ENCODE measurements at regions not wholly inside any gene's neighbourhood (a gene's known extent, or its start where the extent isn't known, plus 50 kb on each side); places are given as distances from the start of the nearest gene placed in this dataset.

DNA sequence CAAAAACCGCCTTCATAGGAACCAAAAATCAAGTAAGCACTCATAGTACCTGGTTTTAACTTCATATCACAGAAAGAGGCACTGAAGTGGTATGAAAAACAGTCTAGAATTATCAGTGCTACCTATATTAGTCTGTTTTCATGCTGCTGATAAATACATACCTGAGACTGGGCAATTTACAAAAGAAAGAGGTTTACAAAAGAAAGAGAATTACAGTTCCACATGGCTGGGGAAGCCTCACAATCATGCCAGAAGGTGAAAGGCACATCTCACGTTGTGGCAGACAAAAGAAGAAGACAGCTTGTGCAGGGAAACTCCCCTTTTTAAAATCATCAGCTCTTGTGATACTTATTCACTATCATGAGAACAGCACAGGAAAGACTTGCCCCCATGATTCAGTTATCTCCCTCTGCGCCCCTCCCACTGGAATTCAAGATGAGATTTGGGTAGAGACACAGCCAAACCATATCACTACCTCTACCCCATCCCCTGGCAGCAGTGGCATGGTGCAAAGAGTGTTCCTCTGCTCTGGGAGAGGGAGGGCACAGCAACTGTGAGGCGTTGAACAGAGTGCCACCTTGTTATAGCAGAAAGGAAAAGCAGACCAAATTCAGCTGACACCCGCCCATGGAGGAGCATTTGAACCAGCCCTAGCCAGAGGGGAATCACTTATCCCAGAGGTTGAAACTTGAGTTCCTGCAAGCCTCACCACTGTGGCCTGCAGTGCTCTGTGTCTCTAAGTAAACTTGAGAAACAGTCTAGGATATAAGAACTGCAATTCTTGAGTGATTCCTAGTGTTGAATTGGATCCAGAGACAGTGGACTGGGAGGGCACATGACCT is 61.9 kb upstream of the PTPRZ1 start:
- no peak for DNase-seq

DNA sequence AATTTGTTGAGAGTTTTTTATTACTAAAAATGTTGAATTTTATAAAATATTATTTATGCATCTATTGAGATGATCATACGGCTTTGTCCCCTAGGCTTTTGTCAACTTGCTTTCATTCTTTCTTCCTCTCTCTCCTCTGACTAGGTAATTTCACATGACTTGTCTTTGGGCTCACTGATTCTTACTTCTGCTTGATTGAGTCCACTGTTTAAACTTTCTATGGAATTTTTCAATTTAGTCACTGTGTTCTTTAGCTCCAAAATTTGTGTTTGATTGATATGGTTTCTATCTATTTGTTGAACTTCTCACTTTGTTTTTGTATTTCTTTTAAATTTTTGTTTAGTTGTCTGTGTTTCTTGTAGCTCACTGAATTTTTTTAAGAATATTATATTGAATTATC is 65.9 kb upstream of the PTPRZ1 start:
- DNase-seq: no peak

DNA sequence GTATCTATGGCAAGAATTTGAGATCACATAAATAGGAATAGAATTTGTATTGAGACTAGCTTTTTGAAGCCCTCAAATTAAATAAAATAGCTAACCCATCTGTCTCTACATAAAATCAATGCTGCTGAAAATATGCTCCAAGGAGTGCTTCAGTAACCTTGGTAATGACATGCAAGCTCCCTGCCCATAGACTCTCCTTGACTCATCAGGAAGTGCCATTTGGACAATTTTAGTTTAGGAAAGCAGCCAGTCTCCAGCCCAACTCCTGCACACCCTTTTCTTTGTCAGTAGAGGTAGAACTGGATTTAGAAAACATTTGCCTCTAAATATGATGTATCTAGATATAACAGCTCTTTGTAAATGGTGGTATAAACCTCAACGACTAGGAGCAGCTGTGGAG is 69.9 kb upstream of the PTPRZ1 start:
- DNase-seq: no peak

DNA sequence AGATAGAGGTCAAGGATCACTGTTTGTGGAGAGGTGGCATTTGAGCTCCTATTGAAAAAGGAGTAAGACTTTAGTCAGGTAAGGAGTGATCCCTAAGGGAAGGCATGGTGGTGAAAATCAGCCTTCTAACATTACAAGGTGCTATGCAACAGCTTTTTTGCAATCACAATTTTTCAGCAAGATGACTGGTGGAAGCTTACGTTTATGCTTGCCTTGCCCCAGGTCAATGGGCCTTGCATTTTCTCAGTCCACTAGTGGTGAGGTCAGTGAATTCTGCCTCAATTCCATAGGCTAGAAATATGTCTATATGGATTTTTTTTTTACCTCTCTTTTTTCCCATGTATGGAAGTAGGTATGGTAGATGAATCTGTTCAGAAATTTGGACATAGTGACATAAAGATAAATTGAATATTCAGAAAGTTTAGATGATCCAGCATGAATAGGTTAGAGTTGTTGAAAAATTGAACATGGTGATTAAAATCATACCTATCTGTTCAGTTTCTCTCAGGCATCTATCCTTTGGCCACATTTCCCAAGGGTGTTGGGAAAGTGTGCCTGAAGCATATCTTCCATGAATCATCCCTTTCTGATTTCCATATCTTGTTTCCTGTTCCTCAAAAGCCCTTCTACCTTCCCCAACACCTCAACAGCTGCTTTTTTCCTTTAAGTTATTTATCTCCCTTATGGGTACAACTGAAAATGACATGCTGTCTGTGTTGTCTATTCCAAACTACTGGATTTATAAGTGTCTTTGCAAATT is 71.9 kb upstream of the PTPRZ1 start:
- no peak for DNase-seq

DNA sequence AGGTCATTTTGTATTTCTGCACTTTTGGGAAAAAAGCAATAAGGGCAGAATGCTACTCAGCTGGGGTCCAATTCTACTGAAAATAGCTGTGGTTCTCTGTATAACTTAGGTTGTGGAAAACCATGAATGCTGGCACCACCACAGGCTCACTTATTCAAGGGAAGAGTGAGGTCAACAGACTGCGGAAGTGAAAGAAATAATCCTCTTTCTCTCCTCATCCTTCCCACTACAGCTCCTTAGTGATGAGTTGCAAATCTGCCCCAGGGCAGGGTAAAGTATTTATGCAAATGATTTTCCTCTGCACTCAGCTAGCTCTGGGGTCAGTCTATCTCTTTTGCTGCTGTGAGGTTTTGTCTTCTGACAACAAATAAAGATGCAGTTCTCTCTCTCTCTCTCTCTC is 74.1 kb upstream of the PTPRZ1 start:
- DNase-seq: peak; percentile 69

DNA sequence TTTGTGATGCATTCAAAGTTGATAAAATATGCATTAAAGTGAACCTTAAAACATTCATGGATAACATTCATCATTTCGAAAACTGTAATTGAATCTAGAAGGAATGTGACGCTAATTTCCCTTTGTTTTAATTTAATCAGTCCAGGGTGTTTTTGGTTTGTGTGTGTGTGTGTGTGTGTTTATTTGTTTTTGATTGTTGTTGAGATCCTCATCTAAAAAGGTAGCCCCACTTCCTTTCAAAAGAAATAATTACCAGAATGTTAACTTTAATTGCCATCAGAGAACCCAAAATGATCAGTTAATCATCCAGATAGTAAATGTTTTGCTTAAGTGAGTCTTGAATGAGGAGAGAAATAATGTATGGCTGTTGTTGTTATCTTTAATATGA is 74.5 kb upstream of the PTPRZ1 start:
- no peak for DNase-seq

DNA sequence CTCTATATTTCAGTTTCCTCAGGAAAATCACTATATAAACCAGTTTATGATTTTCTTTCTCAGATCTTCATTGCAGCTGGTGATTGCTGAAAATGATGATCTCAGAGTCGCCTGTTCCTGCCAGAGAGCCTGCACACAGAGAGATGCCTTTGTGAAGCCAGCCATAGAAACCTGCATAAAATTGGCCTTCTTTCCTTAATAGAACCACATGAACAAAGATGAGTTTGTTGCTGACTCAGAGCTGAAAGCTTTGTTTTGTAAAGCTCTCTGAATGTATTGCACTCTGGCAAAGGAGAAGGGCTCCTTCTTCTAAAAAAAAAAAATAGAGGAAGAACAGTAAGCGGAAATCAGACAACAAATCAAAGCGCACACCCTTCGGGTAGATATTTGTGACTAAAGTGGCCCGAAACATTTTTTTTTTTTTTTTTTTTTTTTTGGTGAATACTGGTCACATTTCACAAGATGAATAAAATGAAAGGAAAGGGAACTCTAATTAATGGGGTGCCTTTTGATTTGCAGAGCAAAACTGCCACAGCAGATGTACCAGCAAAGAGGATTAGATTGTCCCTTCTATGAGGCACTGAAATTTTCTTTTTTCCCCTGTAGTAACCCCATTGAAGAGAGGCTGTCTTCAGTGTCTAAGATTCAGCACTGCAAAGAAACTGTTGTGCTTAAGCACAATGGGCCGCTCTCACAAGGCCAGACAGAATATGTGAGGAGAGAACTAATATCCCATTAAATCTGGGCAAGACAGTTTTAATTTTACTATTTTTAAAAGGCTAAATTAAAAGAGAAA is 75.1 kb upstream of the PTPRZ1 start:
- DNase-seq: no peak

DNA sequence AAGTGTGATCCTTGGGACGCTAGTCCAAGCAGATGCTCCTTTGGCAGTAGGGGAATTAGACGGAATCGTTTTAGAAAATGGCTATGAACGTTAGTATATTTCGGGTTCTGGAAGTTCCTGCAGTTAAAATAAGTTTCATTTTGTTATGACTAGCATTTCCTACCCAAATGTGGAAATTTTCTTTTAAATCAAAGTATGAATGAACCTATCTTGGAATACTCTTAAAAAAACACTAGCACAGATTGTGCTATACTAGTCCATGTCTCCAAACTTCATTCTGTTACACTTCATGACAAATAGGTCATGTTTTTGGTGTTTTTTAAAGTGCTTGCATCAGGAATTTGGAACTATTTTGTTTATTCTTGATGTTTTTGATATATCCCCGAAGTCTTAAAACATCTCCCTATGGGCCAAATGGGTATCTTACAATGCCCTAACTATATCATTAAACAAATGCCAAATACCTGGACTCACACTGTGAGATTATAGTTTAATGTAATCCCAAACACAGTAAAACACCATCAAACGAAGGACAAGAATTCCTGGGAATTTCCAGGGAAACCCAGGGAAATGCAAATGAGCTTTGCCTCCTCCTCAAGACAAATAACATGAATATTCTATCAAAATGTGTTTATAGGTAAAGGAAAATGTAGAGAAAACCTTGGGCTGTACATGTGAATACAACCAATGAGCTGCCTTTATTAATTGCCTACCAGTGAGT is 75.9 kb upstream of the PTPRZ1 start:
- DNase-seq: no peak

DNA sequence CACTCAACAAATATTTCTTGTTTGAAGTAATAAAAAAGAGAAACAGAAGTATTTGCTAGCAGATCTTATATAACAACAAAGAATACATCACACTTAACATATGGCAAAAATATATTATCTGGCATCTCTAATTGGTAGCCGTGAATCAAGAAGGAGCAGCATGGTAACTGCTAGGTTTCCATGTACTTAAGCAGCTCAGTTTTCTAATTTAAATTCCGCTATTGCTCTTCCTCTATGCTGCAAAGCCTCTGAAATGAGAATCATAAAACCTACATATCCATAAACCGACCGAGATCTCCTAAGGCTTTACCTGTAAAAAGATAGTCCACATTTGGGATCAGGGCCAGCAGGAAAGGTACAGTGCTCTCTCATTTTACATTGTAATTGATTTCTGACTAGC is 76.6 kb upstream of the PTPRZ1 start:
- no peak for DNase-seq

DNA sequence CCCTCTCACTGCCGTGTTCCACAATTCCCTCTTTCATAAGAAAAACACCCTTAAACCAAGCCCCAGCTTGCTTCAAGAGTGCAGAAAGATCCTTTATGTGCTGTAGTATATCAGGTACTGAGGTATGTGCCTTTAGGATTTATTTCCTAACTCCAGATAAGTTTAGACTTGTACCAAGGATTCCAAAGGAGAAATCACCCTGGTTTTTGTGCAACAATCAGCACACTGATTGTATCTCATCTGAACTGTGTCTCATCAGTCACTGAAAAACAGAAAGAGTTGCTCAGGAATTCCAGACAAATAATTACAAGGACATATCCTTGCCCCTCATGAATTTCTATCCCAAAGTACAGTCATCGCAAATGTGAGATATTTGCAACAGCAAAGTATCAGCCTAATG is 77.2 kb upstream of the PTPRZ1 start:
- DNase-seq: no peak

DNA sequence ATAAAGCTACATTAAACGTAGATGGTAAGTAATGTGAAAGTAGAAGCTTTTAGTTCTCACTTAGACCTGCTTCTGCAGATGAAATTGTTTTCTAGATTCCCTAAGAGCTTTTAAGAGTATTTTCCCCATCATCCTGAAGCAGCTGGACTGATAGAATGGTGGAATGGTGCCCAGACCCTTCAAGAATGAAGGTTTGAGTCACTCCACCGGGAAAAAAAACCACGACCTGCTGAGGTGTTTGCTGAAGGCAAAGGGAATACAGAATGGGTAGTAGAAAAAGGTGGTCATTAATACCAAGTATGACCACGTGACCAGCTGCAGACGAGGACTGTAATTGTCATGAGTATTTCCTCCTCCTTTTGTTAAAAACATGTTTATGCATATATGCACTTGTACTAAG is 79.2 kb upstream of the PTPRZ1 start:
- DNase-seq: no peak

DNA sequence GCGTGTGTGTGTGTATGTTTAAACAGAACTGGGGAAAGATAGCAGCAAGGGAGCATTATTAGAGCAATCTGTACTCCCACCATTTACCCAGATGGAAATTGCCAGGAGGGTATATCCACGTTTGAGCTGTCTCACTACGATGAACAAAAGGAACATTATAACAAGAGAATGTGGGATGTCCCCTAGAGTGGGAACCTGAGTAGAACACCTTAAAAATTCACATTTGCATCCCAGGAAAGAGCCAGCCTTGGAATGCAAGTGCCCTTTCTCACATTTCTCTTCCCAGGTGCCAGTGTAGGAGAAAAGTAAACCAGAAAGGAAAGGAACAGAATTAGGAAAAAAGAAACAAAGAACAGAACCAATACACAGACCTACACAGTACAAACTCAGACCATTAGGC is 95.3 kb upstream of the PTPRZ1 start:
- no peak for DNase-seq

DNA sequence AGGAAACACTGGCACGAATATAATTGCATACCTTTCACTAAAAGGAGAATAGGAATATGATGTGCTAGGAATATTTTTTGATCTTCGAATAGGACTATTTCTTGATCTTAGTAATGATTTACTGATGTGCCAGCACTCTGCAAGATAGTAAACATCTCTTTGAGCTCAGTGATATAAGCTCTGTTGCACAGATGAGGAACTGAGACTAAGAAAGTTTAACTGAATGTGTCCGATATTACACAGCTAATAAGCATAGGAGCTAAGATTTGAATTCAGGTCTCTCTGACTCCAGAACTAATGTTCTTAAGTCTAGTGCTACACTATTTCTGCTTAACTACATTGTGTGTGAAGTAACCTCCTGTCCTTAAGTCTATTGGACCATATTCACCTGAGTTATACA is 98.4 kb upstream of the PTPRZ1 start:
- DNase-seq: no peak

DNA sequence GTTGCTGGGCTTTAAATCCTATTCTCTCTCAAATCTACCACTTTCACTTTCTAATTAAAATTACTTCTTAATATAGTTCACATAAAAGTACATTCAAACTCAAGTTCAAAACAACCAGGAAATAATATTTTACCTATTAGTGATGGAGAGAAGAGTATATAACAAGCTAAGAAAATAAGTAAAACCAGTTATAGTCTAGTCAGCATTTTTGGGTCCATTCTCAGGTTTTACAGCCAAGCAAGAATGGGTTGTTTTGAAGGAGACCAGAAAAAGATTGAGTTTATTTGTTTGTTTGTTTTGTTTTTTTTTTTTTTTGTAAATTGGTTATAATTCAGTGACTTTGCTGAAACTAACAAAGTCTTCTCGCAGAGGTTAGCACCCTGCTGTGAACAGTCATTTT is 106.3 kb upstream of the PTPRZ1 start:
- DNase-seq: no peak

DNA sequence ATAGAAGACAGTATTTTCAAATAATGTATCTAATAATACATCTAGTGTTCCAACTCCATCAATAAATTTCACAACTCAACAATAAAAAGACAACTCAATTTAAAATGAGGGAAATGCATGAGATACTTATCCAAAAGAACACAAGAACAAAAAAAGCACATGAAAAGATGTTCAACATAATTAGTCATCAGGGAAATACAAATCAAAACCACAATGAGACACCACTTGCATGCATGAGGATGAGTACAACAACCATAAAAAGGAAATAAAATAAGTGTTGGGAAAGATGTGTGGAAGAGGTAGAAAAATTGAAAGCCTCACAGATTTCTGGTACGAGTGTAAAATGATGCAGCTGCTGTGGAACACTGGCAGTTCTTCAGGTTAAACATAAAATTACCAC is 111.6 kb upstream of the PTPRZ1 start:
- DNase-seq: no peak

DNA sequence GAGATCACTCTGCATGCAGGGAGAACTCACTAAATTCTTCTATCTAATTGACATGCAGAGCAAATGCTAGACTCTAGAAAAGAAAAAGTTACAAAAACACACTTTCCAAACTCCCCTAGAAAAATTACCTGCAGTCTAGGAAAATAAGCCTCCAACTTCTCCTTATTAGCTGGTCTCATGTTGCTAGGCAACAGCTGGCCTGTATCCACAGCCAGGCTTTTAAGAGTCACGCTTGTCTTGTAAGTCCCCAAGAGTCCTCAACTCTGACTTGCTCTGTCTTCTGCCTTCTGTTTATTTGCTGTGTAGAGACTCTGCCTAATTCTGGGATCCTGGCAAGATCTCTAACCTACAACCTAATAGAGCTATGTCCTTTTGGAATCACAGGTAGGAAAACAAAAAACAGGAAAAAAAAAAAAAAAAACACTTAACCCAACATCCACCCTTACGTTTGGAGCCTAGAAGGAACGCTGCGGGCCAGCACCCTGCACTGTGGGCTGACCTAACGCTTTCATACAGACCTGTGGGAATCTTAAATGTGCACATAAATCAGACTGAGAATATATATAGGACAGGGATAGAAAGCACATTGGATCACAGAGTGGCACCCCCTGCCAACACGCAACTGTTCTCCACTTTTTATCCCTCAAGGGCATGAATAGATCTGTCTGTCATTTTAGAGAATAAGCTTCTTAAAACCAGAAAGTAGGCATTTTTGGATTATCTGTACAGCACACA is 117.0 kb upstream of the PTPRZ1 start:
- DNase-seq: no peak

DNA sequence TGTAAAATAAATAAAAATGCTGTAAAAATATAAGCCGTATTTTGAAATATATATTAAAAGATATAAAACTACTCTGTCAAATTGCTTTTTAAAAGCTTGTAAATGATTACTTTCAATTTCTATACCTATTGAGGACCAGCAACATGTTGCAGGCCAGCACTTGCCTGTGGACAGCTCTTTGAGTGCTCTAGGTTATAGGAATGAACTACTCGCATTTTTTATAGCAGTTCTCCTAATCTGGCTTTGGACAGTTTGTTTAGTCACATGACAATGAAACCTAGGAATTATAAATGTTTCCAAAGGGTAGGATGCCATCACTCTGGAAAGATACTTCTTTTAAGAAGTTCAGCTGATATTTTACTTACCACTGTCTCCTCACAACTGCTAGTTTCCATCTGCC is 117.7 kb upstream of the PTPRZ1 start:
- DNase-seq: no peak

DNA sequence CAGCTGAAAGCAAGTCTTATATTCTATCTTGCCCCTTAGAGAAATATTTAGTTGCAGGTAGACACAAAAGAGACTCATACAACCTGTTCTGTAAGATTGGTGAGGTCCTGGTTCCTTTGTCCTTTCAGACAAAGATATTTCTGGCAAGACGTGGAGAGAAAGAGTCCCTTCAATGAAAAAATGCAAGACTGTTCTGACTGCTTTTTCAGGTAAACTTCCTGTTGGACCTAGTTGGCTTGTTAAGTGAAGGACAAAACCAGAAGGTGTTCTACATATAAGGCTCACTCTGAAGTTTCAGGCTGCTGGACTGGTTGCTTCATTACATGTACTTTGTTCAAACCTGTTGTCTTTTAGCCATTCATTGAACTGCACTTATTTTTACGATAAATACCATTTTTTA is 119.0 kb upstream of the PTPRZ1 start:
- DNase-seq: no peak

DNA sequence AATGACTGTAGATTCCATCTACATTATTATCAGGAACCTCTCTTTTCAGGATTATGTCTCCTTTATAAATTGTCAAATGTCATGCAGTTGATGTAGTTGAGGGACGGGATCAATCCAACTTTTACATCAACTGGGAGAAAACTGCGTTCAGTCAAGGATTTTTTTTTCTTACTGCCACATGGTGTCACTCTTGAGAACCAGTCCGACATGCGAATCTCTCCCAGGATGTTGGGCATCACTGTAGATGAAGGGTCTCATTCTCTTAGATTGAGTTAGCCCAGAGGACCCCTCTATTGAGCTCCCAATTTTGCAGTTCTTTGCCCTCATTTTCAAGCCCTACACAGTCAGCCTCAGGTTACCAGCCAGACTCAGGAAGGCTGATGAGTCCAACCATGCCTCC is 120.3 kb upstream of the PTPRZ1 start:
- DNase-seq: no peak

DNA sequence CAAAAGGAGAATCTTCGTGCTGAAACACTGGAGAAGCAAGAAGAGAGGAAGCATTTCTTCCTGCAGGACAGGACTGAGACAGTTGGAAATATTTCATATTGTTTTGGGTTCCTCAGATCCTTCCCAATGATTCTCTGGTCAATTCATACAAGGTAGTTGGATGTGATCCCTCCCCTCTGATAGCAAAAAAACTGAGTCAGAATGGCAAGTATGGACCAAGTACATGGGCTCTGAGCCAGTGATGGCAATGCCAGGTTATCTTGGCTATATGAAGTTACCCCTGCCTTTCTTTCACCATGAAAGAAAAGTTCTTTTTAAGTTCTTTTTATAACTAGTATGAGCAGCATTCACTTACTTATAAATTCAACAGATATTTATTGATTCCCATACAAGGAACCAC is 124.4 kb upstream of the PTPRZ1 start:
- no peak for DNase-seq

DNA sequence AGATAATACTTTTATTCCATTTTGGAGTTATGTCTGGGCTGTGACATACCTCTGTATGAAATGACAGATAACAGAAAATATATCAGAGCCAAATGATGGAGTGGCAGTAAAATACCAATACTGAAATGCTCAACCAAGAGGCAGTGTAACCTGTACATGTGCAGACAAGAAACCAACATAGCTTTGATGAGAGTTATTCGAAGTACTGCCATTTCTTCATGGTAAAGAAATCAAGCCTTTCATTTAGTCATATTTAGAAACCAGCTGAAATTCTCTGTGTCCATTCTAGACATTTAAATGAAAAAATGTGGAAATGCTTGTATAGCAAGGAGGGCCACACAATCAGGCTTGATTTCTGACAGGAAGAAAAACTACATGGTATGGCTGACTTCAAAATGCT is 127.1 kb upstream of the PTPRZ1 start:
- no peak for DNase-seq

DNA sequence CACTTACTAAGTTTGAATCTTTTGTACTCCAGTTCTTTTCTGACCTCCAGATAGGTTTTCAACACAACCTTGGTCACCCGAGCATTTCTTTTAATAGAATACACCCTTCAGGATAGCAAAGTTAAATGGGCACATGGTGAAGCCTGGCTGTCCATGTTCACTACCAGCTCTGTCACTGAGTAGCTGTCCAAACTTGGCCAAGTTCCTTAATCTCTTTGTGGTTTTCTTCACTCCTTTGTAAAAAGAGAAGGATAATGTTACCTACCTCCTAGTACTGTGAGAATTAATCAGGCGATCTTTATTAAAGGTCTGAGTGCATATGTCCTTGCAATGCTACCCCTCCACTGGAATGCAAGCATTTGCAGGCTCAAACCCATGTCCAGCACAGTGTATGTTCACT is 128.1 kb upstream of the PTPRZ1 start:
- no peak for DNase-seq
